ENCODE measurements at regions not wholly inside any gene's neighbourhood (a gene's known extent, or its start where the extent isn't known, plus 50 kb on each side); places are given as distances from the start of the nearest gene placed in this dataset.

DNA sequence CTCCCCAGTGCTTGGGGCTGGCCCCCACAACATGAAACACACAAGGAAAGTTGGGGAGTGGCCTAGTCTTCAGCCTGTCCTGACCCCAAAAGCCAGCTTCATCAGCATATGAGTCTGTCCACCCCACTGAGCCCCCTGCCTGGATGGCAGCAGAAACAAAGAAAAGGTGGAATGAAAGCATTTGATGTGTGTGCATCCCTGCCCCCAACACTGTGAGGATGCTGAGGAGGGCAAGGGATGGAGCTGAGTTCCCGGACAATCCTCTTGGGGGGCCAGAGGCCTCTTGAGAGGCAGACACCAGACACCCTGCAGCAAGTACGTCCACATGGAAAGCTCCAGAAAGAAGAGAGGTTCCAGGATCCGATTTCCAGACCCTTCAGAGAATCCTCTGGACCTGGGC, 113.5 kb upstream of the PPP1R26 start:
- no peak for TF ChIP-seq POLR2A (IDR thresholded peaks at IDR 0.05; ENCODE audit: low read depth, low read length)
- no peak for TF ChIP-seq TAF1 (IDR thresholded peaks at IDR 0.05; ENCODE audit: low read depth, low read length)
- no peak for TF ChIP-seq POLR2AphosphoS5 (IDR thresholded peaks at IDR 0.05; ENCODE audit: low read depth, low read length)
- TF ChIP-seq POU2F2 (IDR thresholded peaks at IDR 0.05; ENCODE audit: low read depth, low read length), result no peak
- no peak for TF ChIP-seq SPI1 (IDR thresholded peaks at IDR 0.05; ENCODE audit: low read depth, low read length)
- TF ChIP-seq PAX5 (IDR thresholded peaks at IDR 0.05; ENCODE audit: insufficient read depth, low read length, severe bottlenecking), result no peak
